HG03095 (cell line): ENCODE measurements at regions not wholly inside any gene's neighbourhood (a gene's known extent, or its start where the extent isn't known, plus 50 kb on each side); places are given as distances from the start of the nearest gene placed in this dataset.
"Not testable (repeated sequence)": the region's sequence is repeated elsewhere in the genome, so short reads cannot be mapped to it uniquely, and the experiment has no call there.

Experiments
- ATAC-seq: cut with Tn5 transposase; IDR thresholded peaks from one replicate; pipeline ENCODE4 v1.9.1; 2021; ENCODE audit warnings: moderate library complexity; ENCODE audit not compliant: unreplicated experiment

- no peak for ATAC-seq
These were observed 1289.2 kb downstream of the DSC3 start for GRCh38 chr18:29753379-29753778.

- ATAC-seq = no peak
These were observed 1292.8 kb downstream of the DSC3 start for GRCh38 chr18:29749704-29750103.

- ATAC-seq = no peak
These were observed 1301.1 kb downstream of the DSC3 start for GRCh38 chr18:29741461-29741860.

GRCh38 chr18:29737620-29738019 lies 1304.9 kb downstream of the DSC3 start:
- ATAC-seq = no peak

GRCh38 chr18:29737190-29737589 lies 1305.4 kb downstream of the DSC3 start:
- ATAC-seq = no peak

- no peak for ATAC-seq
These were observed 1312.5 kb downstream of the DSC3 start for GRCh38 chr18:29730073-29730472.

- no peak for ATAC-seq
These were observed 1315.9 kb downstream of the DSC3 start for GRCh38 chr18:29726646-29727045.

GRCh38 chr18:29723486-29723885 lies 1319.1 kb downstream of the DSC3 start:
- not testable (repeated sequence) for ATAC-seq

GRCh38 chr18:29715960-29716359 lies 1326.6 kb downstream of the DSC3 start:
- not testable (repeated sequence) for ATAC-seq

GRCh38 chr18:29712785-29713184 lies 1329.8 kb downstream of the DSC3 start:
- no peak for ATAC-seq

- no peak for ATAC-seq
These were observed 1330.6 kb downstream of the DSC3 start for GRCh38 chr18:29711932-29712331.

GRCh38 chr18:29693334-29693733 lies 1349.2 kb downstream of the DSC3 start:
- ATAC-seq = no peak

- ATAC-seq = no peak
These were observed 1361.0 kb downstream of the DSC3 start for GRCh38 chr18:29681578-29681977.

GRCh38 chr18:29664278-29665036 lies 1378.1 kb downstream of the DSC3 start:
- ATAC-seq = no peak

- ATAC-seq = no peak
These were observed 1380.6 kb downstream of the DSC3 start for GRCh38 chr18:29661924-29662323.

GRCh38 chr18:29660777-29661176 lies 1381.8 kb downstream of the DSC3 start:
- ATAC-seq = no peak

GRCh38 chr18:29653671-29654215 lies 1388.8 kb downstream of the DSC3 start:
- no peak for ATAC-seq

- no peak for ATAC-seq
These were observed 1389.7 kb downstream of the DSC3 start for GRCh38 chr18:29652797-29653196.

- no peak for ATAC-seq
These were observed 1391.3 kb downstream of the DSC3 start for GRCh38 chr18:29651122-29651680.

GRCh38 chr18:29648891-29649290 lies 1393.7 kb downstream of the DSC3 start:
- ATAC-seq = no peak

GRCh38 chr18:29647700-29648099 lies 1394.8 kb downstream of the DSC3 start:
- ATAC-seq = no peak

- ATAC-seq = no peak
These were observed 1398.3 kb downstream of the DSC3 start for GRCh38 chr18:29644276-29644675.
